22Rv1 (cell line): ENCODE measurements at regions not wholly inside any gene's neighbourhood (a gene's known extent, or its start where the extent isn't known, plus 50 kb on each side); places are given as distances from the start of the nearest gene placed in this dataset.

Experiments
- ZFX ChIP-seq: fragments of 450-650 bp; IDR thresholded peaks from 2 replicates; pipeline ENCODE4 v1.6.1; 2017; ENCODE audit warnings: antibody characterized with exemption, borderline replicate concordance
- TF ChIP-seq, protein P1 (sequence below): fragments of 450-650 bp; IDR thresholded peaks from 2 replicates; pipeline ENCODE4 v1.5.1; 2017; ENCODE audit warnings: mild to moderate bottlenecking

DNA sequence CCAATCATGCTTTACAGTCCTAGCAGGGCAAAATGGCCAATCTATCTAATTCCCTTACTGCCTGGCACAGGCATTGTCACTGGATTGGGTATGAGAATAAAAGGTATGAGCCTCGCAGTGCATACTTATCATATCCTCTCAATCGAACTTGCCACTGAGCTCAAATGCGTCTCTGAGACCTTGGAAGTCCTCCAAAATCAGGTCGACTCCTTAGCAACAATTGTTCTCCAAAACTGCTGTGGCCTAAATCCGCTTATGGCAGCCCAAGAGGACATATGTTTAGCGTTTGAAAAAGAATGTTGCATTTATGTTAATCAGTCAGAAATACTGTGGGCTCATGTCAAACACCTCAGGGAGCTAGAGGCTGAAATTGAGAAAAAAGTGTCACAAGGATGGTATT, 69.7 kb downstream of the SPIN4 start:
- TF ChIP-seq, protein P1, sequence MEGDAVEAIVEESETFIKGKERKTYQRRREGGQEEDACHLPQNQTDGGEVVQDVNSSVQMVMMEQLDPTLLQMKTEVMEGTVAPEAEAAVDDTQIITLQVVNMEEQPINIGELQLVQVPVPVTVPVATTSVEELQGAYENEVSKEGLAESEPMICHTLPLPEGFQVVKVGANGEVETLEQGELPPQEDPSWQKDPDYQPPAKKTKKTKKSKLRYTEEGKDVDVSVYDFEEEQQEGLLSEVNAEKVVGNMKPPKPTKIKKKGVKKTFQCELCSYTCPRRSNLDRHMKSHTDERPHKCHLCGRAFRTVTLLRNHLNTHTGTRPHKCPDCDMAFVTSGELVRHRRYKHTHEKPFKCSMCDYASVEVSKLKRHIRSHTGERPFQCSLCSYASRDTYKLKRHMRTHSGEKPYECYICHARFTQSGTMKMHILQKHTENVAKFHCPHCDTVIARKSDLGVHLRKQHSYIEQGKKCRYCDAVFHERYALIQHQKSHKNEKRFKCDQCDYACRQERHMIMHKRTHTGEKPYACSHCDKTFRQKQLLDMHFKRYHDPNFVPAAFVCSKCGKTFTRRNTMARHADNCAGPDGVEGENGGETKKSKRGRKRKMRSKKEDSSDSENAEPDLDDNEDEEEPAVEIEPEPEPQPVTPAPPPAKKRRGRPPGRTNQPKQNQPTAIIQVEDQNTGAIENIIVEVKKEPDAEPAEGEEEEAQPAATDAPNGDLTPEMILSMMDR, result no peak
- no peak for TF ChIP-seq ZFX
